SK-N-MC (cell line): ENCODE measurements at regions not wholly inside any gene's neighbourhood (a gene's known extent, or its start where the extent isn't known, plus 50 kb on each side); places are given as distances from the start of the nearest gene placed in this dataset.

Source experiments
- EZH2 ChIP-seq: fragments of 200-600 bp; sonication (generic); IDR thresholded peaks from one replicate; pipeline ENCODE4 v1.6.1; 2017; ENCODE audit warnings: antibody characterized with exemption
- POLR2AphosphoS5 ChIP-seq: IDR thresholded peaks from 2 replicates; pipeline ENCODE4 v1.6.1; 2012; ENCODE audit warnings: mild to moderate bottlenecking, low read depth, low read length, borderline replicate concordance

DNA sequence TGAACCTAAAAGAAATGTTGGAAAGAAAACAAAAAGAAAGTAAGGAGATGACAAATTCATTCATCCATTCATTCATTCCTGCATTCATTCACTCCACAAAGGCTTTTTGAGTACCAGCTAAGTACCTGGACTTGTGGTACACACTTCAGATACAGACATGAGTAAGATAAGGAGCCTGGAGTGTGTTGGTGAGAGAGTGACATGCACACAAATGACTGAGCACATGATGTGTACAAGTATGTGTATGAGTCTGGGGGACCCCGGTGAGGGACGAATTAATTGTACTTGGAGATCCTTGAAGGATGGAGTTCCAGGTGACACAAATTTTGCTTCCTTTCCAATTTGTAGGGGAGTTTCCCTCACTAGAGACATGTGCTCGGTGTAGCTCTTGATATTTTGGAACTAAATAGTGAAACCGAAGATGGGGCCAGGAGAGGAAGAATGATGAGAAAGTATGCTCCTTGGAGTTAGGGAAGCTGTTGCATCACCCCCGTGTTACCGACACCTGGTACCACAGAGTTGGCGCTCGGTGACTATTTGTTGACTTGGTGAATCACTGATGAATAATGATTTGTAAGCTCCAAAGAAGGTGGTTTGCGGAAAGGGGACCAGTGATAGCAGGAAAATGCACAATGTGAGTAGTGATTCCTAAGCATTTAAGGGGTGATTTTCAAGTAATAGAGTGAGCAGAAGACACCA is 509.8 kb downstream of the CCDC171 start:
- TF ChIP-seq EZH2 = no peak
- TF ChIP-seq POLR2AphosphoS5 = no peak
